CD1c-positive myeloid dendritic cell (primary cell): ENCODE measurements at regions not wholly inside any gene's neighbourhood (a gene's known extent, or its start where the extent isn't known, plus 50 kb on each side); places are given as distances from the start of the nearest gene placed in this dataset.

ENCODE experiments used
- DNase-seq: peaks from one replicate; pipeline ENCODE4 v3.0.0-alpha.2; 2016; ENCODE audit errors: extremely low spot score

- DNase-seq, result no peak
These were observed 167.3 kb upstream of the GRIN2B start for GRCh38 chr12:14148489-14149270.

GRCh38 chr12:14153803-14154202 lies 172.4 kb upstream of the GRIN2B start:
- DNase-seq, result no peak

GRCh38 chr12:14156606-14157005 lies 175.2 kb upstream of the GRIN2B start:
- DNase-seq, result no peak

GRCh38 chr12:14157088-14157747 lies 175.8 kb upstream of the GRIN2B start:
- no peak for DNase-seq

GRCh38 chr12:14164266-14164665 lies 182.9 kb upstream of the GRIN2B start:
- DNase-seq, result no peak

DNA sequence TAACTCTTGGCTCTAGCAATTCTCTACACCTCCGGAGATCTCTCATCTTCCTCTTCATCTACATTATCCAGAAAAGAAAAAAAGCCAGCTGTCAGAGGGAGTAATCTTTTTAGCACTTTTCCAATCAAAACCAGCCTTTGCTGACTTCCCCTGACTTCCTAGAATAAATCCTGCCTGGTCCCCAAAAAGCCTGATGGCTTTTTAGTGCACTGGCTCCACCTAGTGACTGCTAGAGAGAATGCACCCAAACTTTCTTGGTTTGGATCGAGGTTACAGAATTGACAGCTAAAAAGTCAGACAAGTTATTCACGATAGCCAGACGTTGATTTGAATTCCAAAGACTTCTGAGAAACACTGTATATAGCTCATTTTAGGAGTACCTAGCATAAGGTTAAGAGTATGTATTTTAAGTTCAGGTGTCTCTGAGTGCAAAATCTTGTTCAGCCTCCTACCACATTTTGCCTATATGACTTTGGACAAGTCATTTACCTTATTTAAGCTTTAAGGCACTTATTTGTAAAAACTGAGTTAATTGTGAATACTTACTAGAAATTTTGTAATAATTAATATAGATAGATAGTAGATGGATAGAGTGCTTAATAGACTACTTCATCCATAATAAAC lies 185.7 kb upstream of the GRIN2B start:
- DNase-seq, result peak; percentile 59

GRCh38 chr12:14169281-14169680 lies 187.9 kb upstream of the GRIN2B start:
- DNase-seq, result no peak

GRCh38 chr12:14171106-14171505 lies 189.7 kb upstream of the GRIN2B start:
- DNase-seq, result no peak

- DNase-seq, result no peak
These were observed 190.3 kb upstream of the ATF7IP start for GRCh38 chr12:14175206-14175605.

GRCh38 chr12:14185427-14186192 lies 179.9 kb upstream of the ATF7IP start:
- peak; percentile 41 for DNase-seq

- DNase-seq, result no peak
These were observed 179.3 kb upstream of the ATF7IP start for GRCh38 chr12:14186193-14186502.

DNA sequence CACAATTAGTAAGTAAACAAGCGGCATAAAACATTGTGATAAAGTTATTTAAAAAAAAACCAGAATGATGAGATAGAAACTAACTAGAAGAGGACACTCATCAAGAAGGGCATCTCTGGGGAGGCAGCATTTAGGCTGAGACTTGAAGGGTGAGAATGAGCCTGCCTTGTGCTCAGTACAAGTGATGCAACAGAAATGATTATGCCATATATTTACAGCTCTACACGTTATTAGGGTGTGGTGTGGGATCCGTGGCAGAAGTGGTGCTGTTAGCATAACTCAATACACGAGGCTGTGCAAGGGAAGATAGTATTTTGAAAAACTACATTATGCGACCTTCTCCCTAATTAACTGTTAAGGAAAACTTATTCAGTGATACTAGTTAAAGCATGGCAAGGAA lies 178.5 kb upstream of the ATF7IP start:
- DNase-seq, result no peak

DNA sequence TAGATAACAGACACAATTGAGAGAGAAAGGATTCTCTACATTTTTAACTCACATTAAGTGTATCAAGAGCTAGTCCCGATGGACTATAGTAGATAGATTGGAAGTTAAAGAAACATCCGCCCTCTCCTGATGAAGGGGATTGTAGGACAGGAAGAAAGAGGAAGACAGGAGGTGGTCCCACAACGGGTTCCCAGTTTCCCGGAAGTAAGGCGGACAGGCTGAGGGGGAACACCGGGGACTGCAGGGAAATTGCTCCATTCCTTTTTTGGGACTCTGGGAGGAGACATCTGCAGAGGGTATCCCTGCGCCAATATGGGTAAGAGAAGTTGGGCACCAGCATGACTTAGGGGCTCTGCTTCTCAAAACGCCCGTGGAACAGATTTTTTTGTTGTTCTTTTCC lies 177.5 kb upstream of the ATF7IP start:
- DNase-seq, result no peak

- no peak for DNase-seq
These were observed 176.7 kb upstream of the ATF7IP start for GRCh38 chr12:14188744-14189143.

- DNase-seq, result no peak
These were observed 174.8 kb upstream of the ATF7IP start for GRCh38 chr12:14190694-14191093.

DNA sequence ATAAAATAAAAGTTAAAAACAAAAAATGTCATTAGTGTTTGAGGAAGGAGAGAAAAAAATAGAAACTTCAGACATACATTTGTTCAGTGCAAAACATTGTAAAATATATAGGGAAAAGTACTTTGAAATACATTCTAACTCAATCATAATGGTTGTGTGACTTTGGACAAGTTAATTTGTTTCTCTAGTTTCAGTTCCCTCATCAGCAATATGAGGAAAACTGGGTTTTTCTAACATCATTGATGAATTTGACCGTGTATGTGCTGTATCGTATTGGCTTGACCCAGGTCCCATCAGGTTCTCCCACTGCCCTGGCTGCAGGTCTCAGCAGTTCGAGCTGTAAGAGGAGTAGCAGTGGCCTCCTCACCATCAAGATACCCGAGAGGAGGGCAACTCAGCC lies 173.9 kb upstream of the ATF7IP start:
- DNase-seq, result no peak

GRCh38 chr12:14193639-14194038 lies 171.8 kb upstream of the ATF7IP start:
- DNase-seq, result no peak

- no peak for DNase-seq
These were observed 170.9 kb upstream of the ATF7IP start for GRCh38 chr12:14194572-14194971.

GRCh38 chr12:14199455-14200198 lies 165.9 kb upstream of the ATF7IP start:
- DNase-seq, result no peak

- no peak for DNase-seq
These were observed 164.9 kb upstream of the ATF7IP start for GRCh38 chr12:14200598-14200997.

DNA sequence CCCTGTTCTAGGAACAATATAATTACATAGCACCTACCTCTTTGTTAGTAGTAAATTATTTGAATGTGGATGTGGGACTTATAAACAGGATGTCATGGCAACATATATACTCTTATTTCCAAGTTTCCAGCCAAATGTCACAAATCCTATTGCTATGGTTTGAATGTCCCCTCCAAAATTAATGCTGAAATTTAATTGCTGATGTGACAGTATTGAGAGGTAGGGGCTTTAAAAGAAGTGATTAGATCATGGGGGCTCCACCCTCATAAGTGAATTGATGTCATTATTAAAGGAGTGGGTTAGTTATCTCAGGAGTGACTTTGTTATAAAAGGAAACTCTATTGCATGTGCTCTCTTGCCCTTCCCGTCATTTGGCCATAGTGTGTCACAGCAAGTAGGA lies 164.2 kb upstream of the ATF7IP start:
- no peak for DNase-seq
